PC-3 (cell line): ENCODE measurements at regions not wholly inside any gene's neighbourhood (a gene's known extent, or its start where the extent isn't known, plus 50 kb on each side); places are given as distances from the start of the nearest gene placed in this dataset.

ENCODE experiments used
- ATAC-seq: fragments of 200-7000 bp; cut with Tn5 transposase; 2 replicates; pipeline ENCODE4 v1.9.1; 2020; ENCODE audit warnings: mild to moderate bottlenecking, moderate library complexity
- BruUV-seq: library from RNA; stranded (reverse); fragments of 400-500 nt; replicated peaks from 2 replicates; lab custom pipeline; 2021; lab: Mats Ljungman, UMichigan
- CTCF ChIA-PET: fragments of 300-600 bp; sonication (Branson Sonifier 250); formaldehyde crosslinking; loops from one replicate; lab custom pipeline; 2022; ENCODE audit warnings: antibody characterized with exemption; lab: Charles Lee
- POLR2A ChIA-PET: fragments of 300-600 bp; sonication (Branson Sonifier 250); formaldehyde crosslinking; loops from one replicate; lab custom pipeline; 2022; ENCODE audit warnings: antibody characterized with exemption; ENCODE audit not compliant: unreplicated experiment; lab: Charles Lee
- DNase-seq: peaks from one replicate; pipeline ENCODE4 v3.0.0-alpha.2; 2015
- H2AFZ ChIP-seq: fragments of 300-600 bp; sonication (generic); 2 replicates; pipeline ENCODE4 v1.6.0; 2016; ENCODE audit warnings: antibody characterized with exemption, low read length
- H3F3A ChIP-seq: fragments of 300-600 bp; sonication (generic); one replicate; pipeline ENCODE4 v1.6.0; 2017; ENCODE audit warnings: antibody characterized with exemption, low read length, control low read depth, mild to moderate bottlenecking; ENCODE audit not compliant: unreplicated experiment
- H3K27ac ChIP-seq: fragments of 300-600 bp; sonication (generic); 2 replicates; pipeline ENCODE4 v1.5.1; 2016; ENCODE audit warnings: mild to moderate bottlenecking, low read length
- H3K27me3 ChIP-seq: fragments of 300-600 bp; sonication (generic); 2 replicates; pipeline ENCODE4 v1.6.1; 2016; ENCODE audit warnings: low read length, mixed read lengths
- H3K36me3 ChIP-seq: fragments of 300-600 bp; sonication (generic); 2 replicates; pipeline ENCODE4 v1.6.1; 2016; ENCODE audit warnings: low read depth, mixed run types, low read length, mixed read lengths
- H3K4me1 ChIP-seq: fragments of 300-600 bp; sonication (generic); 2 replicates; pipeline ENCODE4 v1.5.1; 2016; ENCODE audit warnings: low read length; ENCODE audit not compliant: insufficient read depth
- H3K4me2 ChIP-seq: fragments of 300-600 bp; sonication (generic); 2 replicates; pipeline ENCODE4 v1.6.0; 2016; ENCODE audit warnings: low read length
- H3K4me3 ChIP-seq: fragments of 300-600 bp; sonication (generic); 2 replicates; pipeline ENCODE4 v1.5.1; 2016; ENCODE audit warnings: mild to moderate bottlenecking, low read length, mixed read lengths
- H3K79me2 ChIP-seq: fragments of 300-600 bp; sonication (generic); 2 replicates; pipeline ENCODE4 v1.6.1; 2017; ENCODE audit warnings: low read length, mixed read lengths
- H3K9ac ChIP-seq: fragments of 300-600 bp; sonication (generic); 2 replicates; pipeline ENCODE4 v1.6.0; 2016; ENCODE audit warnings: mild to moderate bottlenecking, low read length
- H3K9me2 ChIP-seq: fragments of 300-600 bp; sonication (generic); replicated peaks from 2 replicates; pipeline ENCODE4 v1.6.1; 2016; ENCODE audit warnings: mixed run types, low read length, mixed read lengths
- H3K9me3 ChIP-seq: fragments of 300-600 bp; sonication (generic); 2 replicates; pipeline ENCODE4 v1.6.1; 2016; ENCODE audit warnings: low read length, mixed read lengths
- H4K20me1 ChIP-seq: fragments of 300-600 bp; sonication (generic); 2 replicates; pipeline ENCODE4 v1.6.1; 2016; ENCODE audit warnings: low read length, mixed read lengths
- CTCF ChIP-seq: fragments of 300-600 bp; sonication (generic); conservative IDR thresholded peaks from 2 replicates; pipeline ENCODE4 v1.5.1; 2017; ENCODE audit warnings: antibody characterized with exemption, low read depth, mild to moderate bottlenecking, low read length
- EZH2 ChIP-seq: fragments of 300-600 bp; sonication (generic); IDR thresholded peaks from one replicate; pipeline ENCODE4 v1.6.1; 2017; ENCODE audit warnings: antibody characterized with exemption, mild to moderate bottlenecking, low read length; ENCODE audit not compliant: unreplicated experiment
- EZH2phosphoT487 ChIP-seq: fragments of 300-600 bp; sonication (generic); IDR thresholded peaks from 2 replicates; pipeline ENCODE4 v1.6.1; 2018; ENCODE audit warnings: mild to moderate bottlenecking, antibody characterized with exemption, low read length, borderline replicate concordance
- intact Hi-C: fragments of 100-400 bp; cut with micrococcal nuclease; formaldehyde crosslinking; loops from 2 replicates; pipeline ENCODE4 v1.9.0; 2023

GRCh38 chr7:42746214-42746613, 165.7 kb downstream of the C7orf25 start:
- intact Hi-C loops: no loop called here
- H4K20me1 ChIP-seq: no peaks in the 10 kb centered on the region
- no peaks in the 10 kb centered on the region for H3K79me2 ChIP-seq
- no peaks in the 10 kb centered on the region for H3K9me3 ChIP-seq
- no peak for TF ChIP-seq EZH2phosphoT487
- H3K9ac ChIP-seq: no peak overlapping the region
- no peaks in the 10 kb centered on the region for H3K27me3 ChIP-seq
- ChIA-PET POLR2A (no interaction called here), CTCF (no interaction called here)
- no peaks in the 10 kb centered on the region for H3K4me1 ChIP-seq
- H3K4me3 ChIP-seq: no peak overlapping the region
- no peak overlapping the region for H2AFZ ChIP-seq
- H3F3A ChIP-seq: no peaks in the 10 kb centered on the region
- no peak overlapping the region for H3K4me2 ChIP-seq
- no peaks in the 10 kb centered on the region for H3K36me3 ChIP-seq
- no peaks in the 10 kb centered on the region for H3K9me2 ChIP-seq
- ATAC-seq (no peak), DNase-seq (no peak)
- no TSS peak for BruUV-seq
- no peak overlapping the region for H3K27ac ChIP-seq

- Histone ChIP-seq H3F3A (no peaks in the 10 kb centered on the region), H3K9ac (no peak overlapping the region), H3K36me3 (no peaks in the 10 kb centered on the region), H3K9me3 (no peaks in the 10 kb centered on the region), H3K4me3 (no peak overlapping the region), H4K20me1 (no peaks in the 10 kb centered on the region), H3K27me3 (no peaks in the 10 kb centered on the region), H3K4me2 (no peak overlapping the region), H3K9me2 (no peaks in the 10 kb centered on the region), H2AFZ (no peak overlapping the region), H3K79me2 (no peaks in the 10 kb centered on the region), H3K4me1 (no peaks in the 10 kb centered on the region), H3K27ac (no peak overlapping the region)
- DNase-seq (peak; percentile 42), ATAC-seq (no peak)
- CTCF ChIA-PET: interaction anchor here (0.6 to 0.9 kb wide), 2 partner anchors 97 to 131 kb away, joined by 3 read pairs; no protein-coding TSS in a partner anchor
- TF ChIP-seq EZH2 (no peak), CTCF (peak; percentile 84)
- BruUV-seq: no TSS peak
- intact Hi-C loops: no loop called here
- POLR2A ChIA-PET: no interaction called here
Measured at GRCh38 chr7:42745357-42746059, 166.4 kb downstream of the C7orf25 start.

- no peaks in the 10 kb centered on the region for H3K79me2 ChIP-seq
- intact Hi-C loops: no loop called here
- H3K4me2 ChIP-seq: no peak overlapping the region
- H3K27me3 ChIP-seq: no peaks in the 10 kb centered on the region
- ChIA-PET CTCF (interaction anchor here (0.9 kb wide), 1 partner anchor 132 kb away, joined by 3 read pairs; no protein-coding TSS in a partner anchor), POLR2A (no interaction called here)
- DNase-seq: no peak
- ATAC-seq: no peak
- H3K9me3 ChIP-seq: no peaks in the 10 kb centered on the region
- H4K20me1 ChIP-seq: no peaks in the 10 kb centered on the region
- H3K9ac ChIP-seq: no peak overlapping the region
- no peak overlapping the region for H3K4me3 ChIP-seq
- no TSS peak for BruUV-seq
- H3K27ac ChIP-seq: no peak overlapping the region
- no peaks in the 10 kb centered on the region for H3F3A ChIP-seq
- H3K36me3 ChIP-seq: no peaks in the 10 kb centered on the region
- TF ChIP-seq EZH2: no peak
- TF ChIP-seq EZH2phosphoT487: no peak
- TF ChIP-seq CTCF: no peak
- no peak overlapping the region for H2AFZ ChIP-seq
- no peaks in the 10 kb centered on the region for H3K9me2 ChIP-seq
- no peaks in the 10 kb centered on the region for H3K4me1 ChIP-seq
Measured at GRCh38 chr7:42744746-42745145, 167.1 kb downstream of the C7orf25 start.
